A673 (cell line): ENCODE measurements at regions not wholly inside any gene's neighbourhood (a gene's known extent, or its start where the extent isn't known, plus 50 kb on each side); places are given as distances from the start of the nearest gene placed in this dataset.
"Not testable (repeated sequence)": the region's sequence is repeated elsewhere in the genome, so short reads cannot be mapped to it uniquely, and the experiment has no call there.

ENCODE experiments used
- BruUV-seq: library from RNA; stranded (reverse); fragments of 400-500 nt; replicated peaks from 2 replicates; lab custom pipeline; 2021; lab: Mats Ljungman, UMichigan
- CTCF ChIA-PET: fragments of 300-600 bp; sonication (Branson Sonifier 250); formaldehyde crosslinking; loops from one replicate; lab custom pipeline; 2022; ENCODE audit warnings: antibody characterized with exemption; lab: Charles Lee
- POLR2A ChIA-PET: fragments of 300-600 bp; sonication (Branson Sonifier 250); formaldehyde crosslinking; loops from one replicate; lab custom pipeline; 2022; ENCODE audit warnings: antibody characterized with exemption; ENCODE audit not compliant: low non-redundant PET; lab: Charles Lee
- DNase-seq: peaks from one replicate; pipeline ENCODE4 v3.0.0-alpha.2; 2015; ENCODE audit warnings: low spot score
- H3K27ac ChIP-seq: fragments of 200-600 bp; sonication (generic); 2 replicates; pipeline ENCODE4 v1.5.1; 2016; ENCODE audit warnings: mixed run types, low read depth, mild to moderate bottlenecking, mixed read lengths, antibody characterized with exemption, low read length; ENCODE audit not compliant: poor library complexity, severe bottlenecking
- H3K27me3 ChIP-seq: fragments of 200-600 bp; sonication (generic); replicated peaks from 2 replicates; pipeline ENCODE4 v1.6.1; 2017; ENCODE audit warnings: mixed run types, low read depth, mild to moderate bottlenecking, mixed read lengths, antibody characterized with exemption, low read length; ENCODE audit not compliant: insufficient read depth, poor library complexity
- H3K36me3 ChIP-seq: fragments of 200-600 bp; sonication (generic); 2 replicates; pipeline ENCODE4 v1.6.1; 2016; ENCODE audit warnings: mixed run types, mild to moderate bottlenecking, mixed read lengths, antibody characterized with exemption, low read length; ENCODE audit not compliant: insufficient read depth, poor library complexity, severe bottlenecking
- H3K4me1 ChIP-seq: fragments of 200-600 bp; sonication (generic); 2 replicates; pipeline ENCODE4 v1.6.1; 2017; ENCODE audit warnings: mixed run types, mild to moderate bottlenecking, mixed read lengths, antibody characterized with exemption, low read length; ENCODE audit not compliant: insufficient read depth, poor library complexity, severe bottlenecking
- H3K4me3 ChIP-seq: fragments of 200-600 bp; sonication (generic); 2 replicates; pipeline ENCODE4 v1.5.1; 2016; ENCODE audit warnings: low read depth, mixed run types, mild to moderate bottlenecking, mixed read lengths, low read length; ENCODE audit not compliant: poor library complexity, severe bottlenecking
- H3K9me3 ChIP-seq: fragments of 200-600 bp; sonication (generic); 2 replicates; pipeline ENCODE4 v1.6.1; 2016; ENCODE audit warnings: mixed run types, low read depth, mild to moderate bottlenecking, mixed read lengths, antibody characterized with exemption, low read length; ENCODE audit not compliant: poor library complexity, severe bottlenecking
- EZH2 ChIP-seq: fragments of 200-600 bp; sonication (generic); IDR thresholded peaks from 2 replicates; pipeline ENCODE4 v1.6.1; 2017; ENCODE audit warnings: borderline replicate concordance, low read depth, mild to moderate bottlenecking, mixed read lengths, antibody characterized with exemption, low read length; ENCODE audit not compliant: poor library complexity, severe bottlenecking
- intact Hi-C: fragments of 100-400 bp; cut with micrococcal nuclease; formaldehyde crosslinking; loops from one replicate; pipeline ENCODE4 v1.10.0; 2022; ENCODE audit not compliant: unreplicated experiment
- TF ChIP-seq, protein P1 (sequence below): fragments of 300-800, 200-600 bp; sonication (generic); conservative IDR thresholded peaks from 2 replicates; pipeline ENCODE4 v1.5.1; 2017; ENCODE audit warnings: low read depth, mild to moderate bottlenecking, antibody characterized with exemption, low read length, moderate library complexity, mixed read lengths

DNA sequence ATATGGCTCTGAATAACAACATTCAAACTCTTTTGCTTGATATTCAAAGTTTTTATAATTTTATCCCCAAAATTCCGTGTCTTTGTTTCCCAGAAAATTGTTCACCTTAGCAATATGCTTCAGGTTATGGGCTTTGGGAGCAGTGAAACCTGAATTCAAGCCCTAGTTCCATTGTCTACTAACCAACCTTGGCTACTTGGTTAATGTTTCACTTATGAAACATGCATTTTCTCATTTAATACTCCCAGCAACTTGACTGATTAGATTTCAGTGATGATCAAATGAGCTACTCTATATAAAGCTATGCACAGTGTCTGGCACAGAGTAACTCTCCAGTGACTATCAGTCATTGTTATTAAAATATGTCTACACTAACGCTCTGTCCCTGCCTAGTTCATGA is 192.2 kb upstream of the TENT5A start:
- no peaks in the 10 kb centered on the region for H3K27me3 ChIP-seq
- POLR2A ChIA-PET = no interaction called here
- TF ChIP-seq, protein P1, sequence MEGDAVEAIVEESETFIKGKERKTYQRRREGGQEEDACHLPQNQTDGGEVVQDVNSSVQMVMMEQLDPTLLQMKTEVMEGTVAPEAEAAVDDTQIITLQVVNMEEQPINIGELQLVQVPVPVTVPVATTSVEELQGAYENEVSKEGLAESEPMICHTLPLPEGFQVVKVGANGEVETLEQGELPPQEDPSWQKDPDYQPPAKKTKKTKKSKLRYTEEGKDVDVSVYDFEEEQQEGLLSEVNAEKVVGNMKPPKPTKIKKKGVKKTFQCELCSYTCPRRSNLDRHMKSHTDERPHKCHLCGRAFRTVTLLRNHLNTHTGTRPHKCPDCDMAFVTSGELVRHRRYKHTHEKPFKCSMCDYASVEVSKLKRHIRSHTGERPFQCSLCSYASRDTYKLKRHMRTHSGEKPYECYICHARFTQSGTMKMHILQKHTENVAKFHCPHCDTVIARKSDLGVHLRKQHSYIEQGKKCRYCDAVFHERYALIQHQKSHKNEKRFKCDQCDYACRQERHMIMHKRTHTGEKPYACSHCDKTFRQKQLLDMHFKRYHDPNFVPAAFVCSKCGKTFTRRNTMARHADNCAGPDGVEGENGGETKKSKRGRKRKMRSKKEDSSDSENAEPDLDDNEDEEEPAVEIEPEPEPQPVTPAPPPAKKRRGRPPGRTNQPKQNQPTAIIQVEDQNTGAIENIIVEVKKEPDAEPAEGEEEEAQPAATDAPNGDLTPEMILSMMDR = no peak
- TF ChIP-seq EZH2 = no peak
- intact Hi-C loops = no loop called here
- no peak overlapping the region for H3K27ac ChIP-seq
- H3K4me3 ChIP-seq = no peak overlapping the region
- H3K4me1 ChIP-seq = peaks cover 17% of the 10 kb centered on the region
- no peaks in the 10 kb centered on the region for H3K9me3 ChIP-seq
- CTCF ChIA-PET = no interaction called here
- H3K36me3 ChIP-seq = no peaks in the 10 kb centered on the region
- no peak for DNase-seq
- no TSS peak for BruUV-seq

DNA sequence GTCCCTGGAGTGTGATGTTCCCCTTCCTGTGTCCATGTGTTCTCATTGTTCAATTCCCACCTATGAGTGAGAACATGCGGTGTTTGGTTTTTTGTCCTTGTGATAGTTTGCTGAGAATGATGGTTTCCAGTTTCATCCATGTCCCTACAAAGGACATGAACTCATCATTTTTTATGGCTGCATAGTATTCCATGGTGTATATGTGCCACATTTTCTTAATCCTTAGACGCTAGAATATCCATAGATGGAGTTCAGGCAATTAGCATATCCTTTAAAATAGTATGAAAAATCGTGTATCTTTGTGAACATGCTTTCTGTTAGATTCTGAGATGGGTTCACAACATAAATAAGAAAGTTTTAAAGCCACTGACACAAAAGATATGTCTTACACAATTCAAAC is 190.4 kb upstream of the TENT5A start:
- H3K4me1 ChIP-seq = peaks cover 35% of the 10 kb centered on the region
- H3K9me3 ChIP-seq, H3K27ac ChIP-seq, H3K27me3 ChIP-seq, CTCF ChIA-PET, intact Hi-C loops, DNase-seq, BruUV-seq, POLR2A ChIA-PET, H3K36me3 ChIP-seq, H3K4me3 ChIP-seq: not testable (repeated sequence)

DNA sequence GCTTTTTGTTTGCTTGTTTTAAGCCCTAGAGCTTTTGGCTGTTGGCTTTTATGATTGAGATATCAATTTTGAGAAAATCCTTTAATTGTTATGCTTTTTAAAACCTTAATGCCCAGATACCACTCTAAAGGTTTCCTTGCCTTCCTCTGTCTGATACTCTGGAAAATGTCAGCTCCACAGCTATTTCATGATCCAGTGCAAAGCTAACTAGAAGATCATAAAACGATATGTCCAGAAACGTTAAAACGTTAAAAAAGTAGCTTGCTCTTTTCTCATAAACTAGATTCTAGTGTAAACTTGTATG is 189.5 kb upstream of the TENT5A start:
- no TSS peak for BruUV-seq
- intact Hi-C loops = no loop called here
- ChIA-PET CTCF (no interaction called here), POLR2A (no interaction called here)
- no peaks in the 10 kb centered on the region for H3K27me3 ChIP-seq
- no peak overlapping the region for H3K4me3 ChIP-seq
- no peaks in the 10 kb centered on the region for H3K36me3 ChIP-seq
- TF ChIP-seq, protein P1 = no peak
- no peak for TF ChIP-seq EZH2
- no peak overlapping the region for H3K27ac ChIP-seq
- H3K9me3 ChIP-seq = no peaks in the 10 kb centered on the region
- H3K4me1 ChIP-seq = peaks cover 38% of the 10 kb centered on the region
- no peak for DNase-seq

DNA sequence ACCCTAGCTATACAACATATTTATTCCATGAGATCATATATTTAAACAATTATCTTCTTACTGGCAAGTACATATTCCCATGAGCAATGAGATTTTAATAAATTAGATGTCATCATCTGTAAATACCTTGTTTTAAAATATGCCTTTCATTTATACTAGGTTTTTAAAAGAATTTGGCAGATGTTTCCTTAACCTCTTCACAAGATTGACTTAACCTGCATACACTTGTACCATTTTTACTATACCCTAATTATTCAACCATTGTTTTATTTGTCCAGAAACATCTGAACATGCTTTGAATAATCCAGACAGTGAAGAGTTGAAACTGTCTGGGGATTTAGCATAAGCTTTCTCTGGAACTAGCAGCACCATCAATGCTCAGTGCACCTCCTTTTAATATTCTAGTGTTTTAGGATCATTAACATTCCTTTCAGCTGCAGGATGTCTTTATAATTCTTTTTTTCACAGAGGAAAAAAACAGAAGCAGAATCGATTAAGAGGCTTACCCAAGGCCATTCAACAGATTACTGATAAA is 188.0 kb upstream of the TENT5A start:
- Histone ChIP-seq H3K4me3 (no peak overlapping the region), H3K36me3 (no peaks in the 10 kb centered on the region), H3K9me3 (no peaks in the 10 kb centered on the region), H3K27ac (no peak overlapping the region), H3K27me3 (no peaks in the 10 kb centered on the region), H3K4me1 (peaks cover 38% of the 10 kb centered on the region)
- POLR2A ChIA-PET = no interaction called here
- DNase-seq = no peak
- no TSS peak for BruUV-seq
- no peak for TF ChIP-seq EZH2
- TF ChIP-seq, protein P1 = no peak
- intact Hi-C loops = no loop called here
- CTCF ChIA-PET = no interaction called here
